HFF-Myc (cell line): ENCODE measurements at regions not wholly inside any gene's neighbourhood (a gene's known extent, or its start where the extent isn't known, plus 50 kb on each side); places are given as distances from the start of the nearest gene placed in this dataset.

Experiments used
- DNase-seq: peaks from one replicate; pipeline ENCODE4 v3.0.0-alpha.2; 2011; ENCODE audit warnings: low read depth; ENCODE audit errors: extremely low read depth
- H3K4me3 ChIP-seq: replicated peaks from 2 replicates; pipeline ENCODE4 v1.5.1; 2011; ENCODE audit warnings: low read depth, mild to moderate bottlenecking, control low read depth, low read length
- TF ChIP-seq, protein P1 (sequence below): IDR thresholded peaks from 2 replicates; pipeline ENCODE4 v1.5.1; 2012; ENCODE audit warnings: mild to moderate bottlenecking, low read depth, low read length, control low read depth; ENCODE audit errors: missing control alignments

- H3K4me3 ChIP-seq, result no peak overlapping the region
- TF ChIP-seq, protein P1, sequence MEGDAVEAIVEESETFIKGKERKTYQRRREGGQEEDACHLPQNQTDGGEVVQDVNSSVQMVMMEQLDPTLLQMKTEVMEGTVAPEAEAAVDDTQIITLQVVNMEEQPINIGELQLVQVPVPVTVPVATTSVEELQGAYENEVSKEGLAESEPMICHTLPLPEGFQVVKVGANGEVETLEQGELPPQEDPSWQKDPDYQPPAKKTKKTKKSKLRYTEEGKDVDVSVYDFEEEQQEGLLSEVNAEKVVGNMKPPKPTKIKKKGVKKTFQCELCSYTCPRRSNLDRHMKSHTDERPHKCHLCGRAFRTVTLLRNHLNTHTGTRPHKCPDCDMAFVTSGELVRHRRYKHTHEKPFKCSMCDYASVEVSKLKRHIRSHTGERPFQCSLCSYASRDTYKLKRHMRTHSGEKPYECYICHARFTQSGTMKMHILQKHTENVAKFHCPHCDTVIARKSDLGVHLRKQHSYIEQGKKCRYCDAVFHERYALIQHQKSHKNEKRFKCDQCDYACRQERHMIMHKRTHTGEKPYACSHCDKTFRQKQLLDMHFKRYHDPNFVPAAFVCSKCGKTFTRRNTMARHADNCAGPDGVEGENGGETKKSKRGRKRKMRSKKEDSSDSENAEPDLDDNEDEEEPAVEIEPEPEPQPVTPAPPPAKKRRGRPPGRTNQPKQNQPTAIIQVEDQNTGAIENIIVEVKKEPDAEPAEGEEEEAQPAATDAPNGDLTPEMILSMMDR, result no peak
Measured at GRCh38 chr5:96335873-96336272, 97.2 kb downstream of the PCSK1 start.

DNA sequence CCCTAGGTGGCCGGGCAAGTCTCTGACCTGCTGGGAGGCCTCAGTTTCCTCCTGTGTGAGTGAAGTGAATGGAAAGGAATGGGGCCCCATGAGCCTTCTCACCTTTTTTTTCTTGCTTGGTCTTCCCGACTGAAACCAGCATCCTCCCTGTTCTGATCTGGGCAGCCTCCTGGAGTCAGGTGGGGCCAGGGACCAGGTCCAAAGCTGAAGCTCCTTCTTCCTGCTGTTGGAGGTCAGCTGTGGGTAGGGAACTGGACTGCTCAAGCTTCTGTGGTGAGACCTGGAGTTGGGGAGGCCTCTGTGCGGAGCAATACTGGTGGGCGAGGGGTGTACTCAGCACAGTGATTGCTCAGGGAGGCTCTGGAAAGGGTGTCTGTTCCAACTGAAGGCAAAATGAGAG, 99.7 kb downstream of the PCSK1 start:
- H3K4me3 ChIP-seq, result no peak overlapping the region
- TF ChIP-seq, protein P1, result no peak
- DNase-seq, result no peak

More at GRCh38 chr5:96335873-96336272, 97.2 kb downstream of the PCSK1 start:
- DNase-seq, result no peak

DNA sequence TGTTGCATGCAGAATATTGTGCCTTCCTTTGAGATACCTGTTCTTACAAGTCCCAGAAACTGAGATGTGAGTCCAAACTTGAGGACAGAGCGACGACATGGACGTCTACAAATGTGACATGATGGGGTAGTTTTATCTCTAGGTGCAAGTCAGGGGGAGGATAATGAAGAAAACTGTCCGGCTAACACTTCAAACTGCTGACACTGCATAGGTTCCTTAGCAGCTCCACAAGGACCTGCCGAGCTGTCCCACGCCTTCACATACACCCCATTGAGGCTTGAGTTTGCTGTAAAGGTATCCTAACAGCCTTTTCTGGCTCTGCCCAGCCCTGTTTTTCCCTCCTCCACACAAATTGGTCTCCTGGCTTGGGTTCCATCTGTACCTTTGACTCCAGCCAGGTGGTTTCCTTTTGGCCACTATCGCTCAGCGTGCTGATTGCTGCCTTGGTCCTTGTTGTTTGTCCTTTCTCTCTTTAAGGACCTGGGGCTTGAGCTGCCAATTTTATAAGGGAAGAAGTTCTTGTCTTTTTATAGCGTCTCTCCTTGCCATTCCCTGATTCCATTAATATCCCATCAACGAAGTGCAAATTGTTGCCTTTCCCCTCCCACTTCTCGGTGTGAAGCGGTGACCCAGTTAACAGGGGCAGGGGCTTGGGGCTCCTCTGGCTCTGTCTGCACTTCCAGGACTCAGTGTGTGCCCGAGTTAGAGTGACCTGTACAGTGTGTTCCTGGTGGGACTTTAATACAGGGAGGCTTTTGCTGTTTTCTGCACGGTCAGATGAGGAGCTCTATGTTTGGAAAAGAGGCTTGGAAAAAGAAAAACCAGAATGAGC, 100.3 kb downstream of the PCSK1 start:
- no peak overlapping the region for H3K4me3 ChIP-seq
- no peak for DNase-seq
- TF ChIP-seq, protein P1, result no peak

GRCh38 chr5:96331681-96332361, 101.2 kb downstream of the PCSK1 start:
- no peak overlapping the region for H3K4me3 ChIP-seq
- no peak for DNase-seq
- TF ChIP-seq, protein P1, result no peak

DNA sequence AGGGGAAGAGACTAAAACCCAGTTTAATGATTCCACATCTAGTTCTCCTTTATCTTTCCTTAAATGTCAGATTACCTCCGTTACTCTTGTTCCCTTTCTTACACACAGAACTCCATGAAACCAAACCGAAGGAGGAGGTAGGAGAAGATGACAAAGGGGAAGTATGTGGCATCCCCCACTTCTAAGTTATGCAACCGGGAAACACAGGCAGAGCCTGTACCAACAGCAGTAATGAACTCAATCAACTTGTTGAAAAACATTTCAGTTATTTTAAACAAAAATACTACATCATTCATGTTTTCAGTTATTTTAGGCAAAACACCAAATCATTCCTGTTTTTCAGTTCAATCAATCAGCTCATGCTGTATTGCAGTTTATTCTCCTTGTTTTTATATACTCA, 101.8 kb downstream of the PCSK1 start:
- DNase-seq, result no peak
- TF ChIP-seq, protein P1, result no peak
- H3K4me3 ChIP-seq, result no peak overlapping the region

DNA sequence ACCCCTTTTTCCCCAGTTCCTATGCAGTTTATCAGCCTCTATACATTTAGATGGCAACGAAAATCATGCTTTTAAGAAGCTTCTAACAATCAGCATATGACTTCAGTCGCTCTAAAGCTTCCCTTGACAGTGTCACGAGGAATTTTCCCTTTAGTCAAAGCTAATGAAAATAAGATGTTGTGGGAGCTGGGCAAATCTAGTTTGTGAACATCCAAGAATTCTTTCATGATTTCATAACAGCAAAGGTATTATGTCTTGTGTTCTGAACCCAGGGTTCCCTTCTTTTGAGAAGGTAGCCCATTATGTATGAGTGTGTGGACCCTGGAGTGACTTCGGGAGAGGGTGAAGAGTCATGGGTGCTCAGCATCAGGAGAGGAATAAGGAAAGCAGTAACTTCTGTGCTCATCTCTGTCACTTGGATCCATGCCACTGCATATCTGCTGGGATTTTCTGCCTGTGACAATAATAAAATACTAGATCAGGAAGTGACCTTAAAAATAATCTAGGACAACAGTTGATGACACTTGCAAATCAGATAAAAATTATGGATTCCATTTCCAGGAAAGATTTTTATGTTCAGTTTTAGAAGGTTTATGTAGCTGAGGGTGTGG, 102.4 kb downstream of the PCSK1 start:
- no peak for DNase-seq
- TF ChIP-seq, protein P1, result no peak
- H3K4me3 ChIP-seq, result no peak overlapping the region
